ENCODE measurements at regions not wholly inside any gene's neighbourhood (a gene's known extent, or its start where the extent isn't known, plus 50 kb on each side); places are given as distances from the start of the nearest gene placed in this dataset.

- TF ChIP-seq POLR2A (IDR thresholded peaks at IDR 0.05) (no peak), CTCF (IDR thresholded peaks at IDR 0.05) (no peak)
Observed at GRCh38 chr5:35363387-35363965, 133.2 kb upstream of the PRLR start.
